GM12891 (cell line): ENCODE measurements at regions not wholly inside any gene's neighbourhood (a gene's known extent, or its start where the extent isn't known, plus 50 kb on each side); places are given as distances from the start of the nearest gene placed in this dataset.

ENCODE experiments used
- PAX5 ChIP-seq: IDR thresholded peaks from 2 replicates; pipeline ENCODE4 v1.6.1; 2011; ENCODE audit warnings: low read length, moderate library complexity, mild to moderate bottlenecking; ENCODE audit not compliant: insufficient read depth, severe bottlenecking
- POLR2A ChIP-seq: IDR thresholded peaks from 2 replicates; pipeline ENCODE4 v1.6.1; 2011; ENCODE audit warnings: low read depth, low read length, control low read depth
- POLR2AphosphoS5 ChIP-seq: IDR thresholded peaks from 2 replicates; pipeline ENCODE4 v1.6.1; 2011; ENCODE audit warnings: low read depth, low read length, control low read depth
- TAF1 ChIP-seq: IDR thresholded peaks from 2 replicates; pipeline ENCODE4 v1.6.1; 2011; ENCODE audit warnings: low read depth, low read length, control low read depth

DNA sequence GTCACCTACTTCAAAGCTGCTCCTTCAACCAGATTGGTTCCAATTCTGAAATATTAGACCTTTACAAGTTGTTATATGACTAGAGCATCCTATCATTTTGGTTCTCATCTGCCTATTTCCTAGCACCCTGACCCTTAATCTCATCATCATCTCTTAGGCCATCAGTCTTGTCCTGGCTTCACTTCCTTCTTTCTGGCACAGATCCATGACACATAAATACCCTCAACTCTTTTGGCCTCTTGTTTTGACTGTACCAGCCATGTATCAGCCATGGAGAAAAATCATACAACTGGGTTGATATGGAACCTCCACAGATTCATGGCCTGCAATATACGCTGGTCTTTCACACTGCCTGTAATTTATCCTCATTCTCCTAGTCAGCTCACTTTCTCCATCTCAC lies 123.1 kb upstream of the FBXL17 start:
- no peak for TF ChIP-seq POLR2A
- TF ChIP-seq POLR2AphosphoS5 = no peak
- TF ChIP-seq TAF1 = no peak
- no peak for TF ChIP-seq PAX5
